IPS-18c (cell line): ENCODE measurements at regions not wholly inside any gene's neighbourhood (a gene's known extent, or its start where the extent isn't known, plus 50 kb on each side); places are given as distances from the start of the nearest gene placed in this dataset.

ENCODE experiments used
- H3K4me3 ChIP-seq: 2 replicates; pipeline ENCODE4 v1.7.0; 2013; ENCODE audit warnings: low read depth, mild to moderate bottlenecking, low read length, moderate library complexity; ENCODE audit not compliant: insufficient read depth
- H3K9me3 ChIP-seq: one replicate; pipeline ENCODE4 v1.6.1; 2013; ENCODE audit warnings: mild to moderate bottlenecking, low read length, moderate library complexity; ENCODE audit not compliant: control insufficient read depth, insufficient read depth

- no peak overlapping the region for H3K4me3 ChIP-seq
- H3K9me3 ChIP-seq, result no peaks in the 10 kb centered on the region
These were observed 140.3 kb upstream of the SLC1A4 start for GRCh38 chr2:64848945-64849344.

- Histone ChIP-seq H3K4me3 (no peak overlapping the region), H3K9me3 (no peaks in the 10 kb centered on the region)
These were observed 138.6 kb upstream of the SLC1A4 start for GRCh38 chr2:64850642-64851041.

DNA sequence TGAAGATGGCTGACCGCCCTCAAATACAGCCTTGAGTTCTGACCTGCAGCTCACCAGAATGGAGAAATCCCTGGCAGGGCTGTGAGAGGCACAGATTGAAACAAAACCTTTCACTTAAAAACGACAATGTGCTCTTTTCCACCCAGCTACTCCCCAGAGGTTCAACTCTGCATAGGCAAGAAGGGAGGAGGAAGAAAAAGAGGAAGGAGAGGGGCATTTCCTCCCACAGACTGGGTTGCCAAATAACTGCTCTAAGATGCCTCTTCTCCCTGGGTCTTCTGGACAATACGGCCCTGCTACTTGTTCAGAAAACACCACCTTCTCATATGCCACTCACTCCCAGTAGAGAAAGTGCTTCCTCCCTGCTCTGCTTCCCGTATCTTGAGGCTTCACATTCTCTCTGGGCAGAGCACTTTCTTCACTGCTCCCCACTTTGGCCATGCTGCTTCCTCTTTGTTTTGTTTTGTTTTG lies 136.4 kb upstream of the SLC1A4 start:
- no peaks in the 10 kb centered on the region for H3K9me3 ChIP-seq
- no peak overlapping the region for H3K4me3 ChIP-seq

DNA sequence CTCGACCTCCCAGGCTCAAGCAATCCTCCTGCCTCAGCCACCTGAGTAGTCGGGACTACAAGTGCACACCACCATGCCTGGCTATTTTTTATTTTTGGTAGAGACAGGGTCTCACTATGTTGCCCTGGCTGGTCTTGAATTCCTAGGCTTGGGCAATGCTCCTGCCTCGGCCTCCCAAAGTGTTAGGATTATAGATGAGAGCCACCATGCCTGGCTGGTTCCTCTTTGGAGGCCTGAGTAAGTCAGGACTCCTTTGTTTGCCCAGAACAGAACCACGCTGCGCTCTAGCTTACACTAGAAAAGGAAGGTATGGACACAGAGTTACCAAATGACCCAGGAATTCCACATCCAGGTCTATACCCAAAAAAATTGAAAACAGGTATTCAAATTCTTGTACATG lies 135.9 kb upstream of the SLC1A4 start:
- Histone ChIP-seq H3K9me3 (no peaks in the 10 kb centered on the region), H3K4me3 (no peak overlapping the region)

GRCh38 chr2:64853894-64854293 lies 135.3 kb upstream of the SLC1A4 start:
- H3K4me3 ChIP-seq, result no peak overlapping the region
- H3K9me3 ChIP-seq, result no peaks in the 10 kb centered on the region

- Histone ChIP-seq H3K4me3 (no peak overlapping the region), H3K9me3 (no peaks in the 10 kb centered on the region)
These were observed 134.4 kb upstream of the SLC1A4 start for GRCh38 chr2:64854773-64855237.

GRCh38 chr2:64857581-64858471 lies 131.4 kb upstream of the SLC1A4 start:
- no peaks in the 10 kb centered on the region for H3K9me3 ChIP-seq
- no peak overlapping the region for H3K4me3 ChIP-seq

DNA sequence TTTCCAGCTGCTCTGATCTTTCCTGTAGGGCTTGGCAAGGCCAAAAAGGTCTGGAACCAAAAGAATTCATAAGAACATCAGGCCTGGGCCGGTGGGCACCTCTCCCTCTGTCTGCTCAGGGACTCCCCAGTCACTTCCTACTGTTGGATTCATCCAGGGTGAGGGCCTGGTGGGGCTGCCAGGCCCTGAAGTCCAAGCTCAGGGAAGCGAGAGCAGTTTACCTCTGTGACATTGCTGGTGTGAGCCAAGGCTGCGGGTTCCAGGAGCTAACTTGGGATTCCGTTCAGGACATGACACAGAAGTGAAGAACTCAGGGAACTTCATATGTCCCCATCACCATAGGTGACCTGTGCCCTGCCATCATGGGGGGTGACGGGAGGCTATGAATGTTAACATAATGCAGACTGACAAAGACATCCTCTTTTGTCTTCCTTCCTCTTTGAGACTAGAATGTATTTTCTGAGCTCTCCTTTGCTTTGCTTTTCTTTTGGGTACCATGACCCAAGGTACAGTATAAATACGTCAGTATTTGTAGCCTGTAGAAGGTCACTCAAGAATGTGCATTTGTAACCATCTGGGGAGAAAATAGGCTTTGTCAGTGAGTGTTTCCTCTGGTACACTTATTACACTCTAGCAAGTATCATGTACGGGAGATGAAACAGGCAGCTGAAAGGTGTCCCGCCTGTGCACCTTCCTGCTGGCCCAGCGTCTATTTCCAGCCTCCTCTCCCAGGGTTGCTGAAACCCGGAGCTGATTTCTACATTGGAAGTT lies 130.5 kb upstream of the SLC1A4 start:
- no peaks in the 10 kb centered on the region for H3K9me3 ChIP-seq
- H3K4me3 ChIP-seq, result peak overlapping the region; percentile 32; the same call in 1 of the 2 replicates

GRCh38 chr2:64859312-64860212 lies 129.6 kb upstream of the SLC1A4 start:
- Histone ChIP-seq H3K9me3 (no peaks in the 10 kb centered on the region), H3K4me3 (peak overlapping the region; percentile 32; the same call in 1 of the 2 replicates)

DNA sequence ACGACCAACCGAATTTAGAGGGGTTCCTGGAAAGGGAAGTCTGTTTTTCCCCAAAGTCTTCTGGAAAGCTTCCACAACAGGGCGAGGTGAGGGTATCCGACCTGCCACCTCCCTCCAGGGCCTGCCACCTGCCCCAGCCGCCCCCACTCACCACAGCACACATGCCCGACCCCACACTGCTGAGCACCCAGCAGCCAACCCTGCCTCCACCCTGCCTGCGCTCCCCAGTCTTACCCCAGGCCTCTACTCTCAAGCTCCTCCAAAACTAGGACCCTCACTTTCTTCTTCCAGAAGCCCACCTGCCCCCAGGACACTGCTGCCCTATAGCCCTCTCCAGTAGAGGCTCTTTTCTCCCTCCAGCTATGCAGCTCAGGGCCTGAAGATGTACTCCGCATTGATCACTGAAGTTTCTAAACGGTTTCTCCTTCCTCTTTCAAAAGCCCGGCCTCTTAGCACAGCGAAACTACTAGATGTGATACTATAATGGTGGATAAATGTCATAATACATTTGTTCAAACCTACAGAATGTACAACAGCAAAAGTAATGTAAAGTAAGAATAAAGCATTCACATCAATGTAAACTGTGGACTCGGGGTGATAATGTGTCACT lies 128.8 kb upstream of the SLC1A4 start:
- Histone ChIP-seq H3K4me3 (0 out of 2 replicates have a peak overlapping the region, but pooled peaks have one; percentile 0), H3K9me3 (no peaks in the 10 kb centered on the region)

DNA sequence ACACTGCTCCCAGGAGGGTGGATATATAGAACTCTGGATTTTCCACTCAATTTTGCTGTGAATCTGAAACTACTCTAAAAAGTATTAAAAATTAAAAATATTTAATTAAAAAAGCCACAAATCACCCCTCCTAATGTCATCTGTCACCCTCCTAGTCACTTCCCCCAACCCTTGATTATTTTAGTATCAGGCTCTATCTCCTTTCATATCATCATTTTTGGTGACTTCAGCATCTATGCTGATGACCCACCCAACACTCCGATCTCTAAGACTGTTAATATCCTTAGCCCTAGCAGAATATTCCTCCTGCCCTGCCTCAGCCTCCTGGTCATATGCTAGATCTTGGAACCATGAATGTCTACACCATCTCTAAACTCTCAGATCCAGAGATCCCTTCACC lies 128.3 kb upstream of the SLC1A4 start:
- H3K9me3 ChIP-seq, result no peaks in the 10 kb centered on the region
- no peak overlapping the region for H3K4me3 ChIP-seq

GRCh38 chr2:64861452-64862397 lies 127.5 kb upstream of the SLC1A4 start:
- Histone ChIP-seq H3K9me3 (no peaks in the 10 kb centered on the region), H3K4me3 (no peak overlapping the region)

DNA sequence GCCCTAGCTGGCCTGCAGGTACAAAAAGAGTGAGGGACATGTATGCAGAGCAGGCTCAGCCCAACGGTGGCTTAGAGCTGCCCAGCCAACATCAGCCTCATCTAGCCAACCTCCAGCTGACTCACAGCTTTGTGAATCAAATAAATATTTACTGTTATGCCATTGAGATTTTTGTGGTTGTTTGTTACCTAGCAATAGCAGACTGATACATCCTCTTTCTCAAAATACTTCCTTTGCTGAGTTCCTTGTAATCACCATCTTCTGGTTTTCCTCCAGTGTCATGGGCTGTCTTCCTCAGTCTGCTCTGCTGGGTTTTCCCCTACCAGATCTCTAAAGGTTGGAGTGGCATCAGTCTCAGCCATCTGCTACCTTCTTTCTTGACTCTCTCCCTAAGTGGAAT lies 126.6 kb upstream of the SLC1A4 start:
- Histone ChIP-seq H3K9me3 (no peaks in the 10 kb centered on the region), H3K4me3 (no peak overlapping the region)

DNA sequence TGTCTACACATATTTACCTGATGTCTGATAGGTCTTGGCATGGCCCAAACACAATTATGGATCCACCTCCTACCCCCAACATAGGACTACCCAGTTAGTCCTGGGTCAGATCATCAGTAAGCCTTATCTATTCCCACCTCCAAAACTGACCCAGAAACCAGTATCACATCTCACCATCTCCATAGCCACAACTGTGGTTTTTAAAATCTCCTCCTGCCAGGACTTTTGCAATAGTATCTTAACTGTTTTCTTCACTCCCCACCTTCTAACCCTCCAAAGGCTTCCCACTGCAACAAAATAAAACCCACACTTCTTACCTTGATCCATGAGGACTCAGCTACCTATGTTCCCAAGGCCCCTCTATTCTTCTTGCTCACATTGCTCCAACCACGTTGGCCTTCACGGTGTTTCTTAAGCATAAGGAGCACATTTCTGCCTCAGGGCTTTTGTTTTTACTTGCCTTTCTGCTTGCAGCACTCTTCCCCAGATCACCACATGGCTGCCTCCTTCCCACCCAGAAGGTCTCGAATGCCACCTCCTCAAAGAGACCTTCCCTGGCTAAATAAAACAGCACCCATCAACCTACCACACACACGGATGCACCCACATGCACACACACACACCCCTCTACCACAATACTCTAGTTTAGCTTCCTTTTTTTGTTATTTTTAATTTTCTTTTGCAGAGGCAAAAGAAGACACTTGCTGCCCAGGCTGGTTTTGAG lies 125.9 kb upstream of the SLC1A4 start:
- no peaks in the 10 kb centered on the region for H3K9me3 ChIP-seq
- no peak overlapping the region for H3K4me3 ChIP-seq
